ENCODE measurements at regions not wholly inside any gene's neighbourhood (a gene's known extent, or its start where the extent isn't known, plus 50 kb on each side); places are given as distances from the start of the nearest gene placed in this dataset.
A peak's percentile ranks its signal among the peaks of the same experiment; 100 is the strongest.

DNA sequence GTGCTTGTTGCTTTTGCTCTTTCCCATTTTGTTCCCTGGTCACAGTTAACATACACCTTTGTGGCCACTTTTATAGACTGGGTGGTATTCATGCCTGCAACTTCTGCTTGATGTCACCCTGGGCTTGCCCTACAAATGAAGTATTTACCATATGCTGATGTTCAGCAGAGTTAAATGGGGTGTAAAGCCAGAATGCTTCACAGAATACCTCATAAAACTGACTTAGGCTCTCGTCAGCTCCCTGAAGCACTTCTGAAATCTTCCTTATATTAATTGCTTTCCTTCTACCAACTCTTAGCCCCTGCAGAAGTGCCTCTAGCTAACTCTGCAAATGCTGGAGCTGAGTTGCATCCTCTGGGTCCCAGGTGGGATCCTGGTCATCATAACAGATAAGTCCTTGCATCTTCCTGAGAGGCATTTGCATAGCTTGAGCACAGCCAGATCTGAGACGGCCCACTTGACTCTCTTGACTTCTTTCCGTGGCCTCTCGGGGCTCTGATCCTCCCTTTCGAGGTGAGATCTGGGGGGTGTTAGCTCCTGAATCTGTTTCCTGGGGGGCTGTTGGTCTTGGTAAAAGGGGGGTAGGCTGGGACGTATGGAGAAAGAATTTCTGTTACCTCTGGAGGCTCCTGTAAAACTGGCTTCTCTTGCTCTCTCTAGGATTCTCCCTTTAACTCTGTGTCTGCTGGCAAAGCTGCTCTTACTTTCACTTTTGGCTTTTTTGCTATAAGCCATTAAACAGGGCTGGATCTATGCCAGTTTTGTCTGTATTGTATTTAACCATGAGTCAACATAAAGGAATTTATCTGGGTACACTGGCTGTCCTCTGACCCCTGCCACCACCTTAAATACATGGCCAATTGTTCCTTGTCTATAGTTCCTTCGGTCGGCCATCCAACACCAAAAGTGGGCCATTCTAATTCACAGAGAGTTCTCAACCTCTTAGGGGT, 223.0 kb upstream of the SYNCRIP start:
- TF ChIP-seq CTCF (IDR thresholded peaks at IDR 0.05): no peak
- no peak for TF ChIP-seq EZH2 (IDR thresholded peaks at IDR 0.05; ENCODE audit: borderline replicate concordance, insufficient read depth, low read depth, low read length, poor library complexity, severe bottlenecking)
- DNase-seq (no peak), ATAC-seq (ENCODE audit: low read depth) (no peak)
- intact Hi-C loops (cut with micrococcal nuclease): no loop called here
- Mint-ChIP-seq H3K4me3 (no peak overlapping the region), H3K27ac (no peak overlapping the region), H3K4me1 (no peaks in the 10 kb centered on the region), H3K9me3 (ENCODE audit: insufficient read depth) (no peaks in the 10 kb centered on the region), H3K27me3 (no peaks in the 10 kb centered on the region)
- peak overlapping the region; percentile 58 for H2AFZ ChIP-seq (ENCODE audit: insufficient read depth, low read depth, low read length, poor library complexity, severe bottlenecking)
- no peaks in the 10 kb centered on the region for H4K20me1 ChIP-seq (ENCODE audit: control insufficient read depth, insufficient read depth, low read length, poor library complexity, severe bottlenecking)
- ChIA-PET POLR2A (no interaction called here), CTCF (no interaction called here)
- peak overlapping the region in 4 of 5 experiments; percentile 4 to 35 (median 7) for H3K4me3 ChIP-seq (ENCODE audit: control extremely low read depth in 1 of 5, extremely low read depth in 1 of 5, insufficient read depth in 1 of 5, low read depth in 2 of 5, low read length in 4 of 5)
- H3K4me1 ChIP-seq (ENCODE audit: control insufficient read depth in 2 of 2, insufficient read depth in 2 of 2, low read length in 2 of 2): no peaks in the 10 kb centered on the region
- 22% methylated on average over 4 of the region's 8 CpGs for WGBS (ENCODE audit: insufficient coverage)
- no peaks in the 10 kb centered on the region for H3K79me2 ChIP-seq (ENCODE audit: control insufficient read depth, insufficient read depth, low read length)
- peak overlapping the region; percentile 46 for H3K4me2 ChIP-seq (replicated peaks; ENCODE audit: low read depth, low read length, poor library complexity, severe bottlenecking)
- H3K9me3 ChIP-seq (ENCODE audit: control extremely low read depth in 1 of 3, control insufficient read depth in 2 of 3, insufficient read depth in 1 of 3, low read length in 2 of 3): no peaks in the 10 kb centered on the region
- no peaks in the 10 kb centered on the region for H3K36me3 ChIP-seq (replicated peaks in 1 of 2; ENCODE audit: control extremely low read depth in 1 of 2, control insufficient read depth in 1 of 2, extremely low read depth in 1 of 2, insufficient read depth in 2 of 2, low read length in 1 of 2)
- H3K27me3 ChIP-seq (replicated peaks in 1 of 4; ENCODE audit: control extremely low read depth in 1 of 4, control insufficient read depth in 3 of 4, insufficient read depth in 4 of 4, low read length in 3 of 4): no peaks in the 10 kb centered on the region
- no peak overlapping the region for H3K27ac ChIP-seq (ENCODE audit: low read length in 2 of 2)
- peak overlapping the region; percentile 36 for H3K9ac ChIP-seq (ENCODE audit: low read length)
